ENCODE measurements at regions not wholly inside any gene's neighbourhood (a gene's known extent, or its start where the extent isn't known, plus 50 kb on each side); places are given as distances from the start of the nearest gene placed in this dataset.
A peak's percentile ranks its signal among the peaks of the same experiment; 100 is the strongest.

- no peak for ATAC-seq
- H3K27ac ChIP-seq = peak overlapping the region in 10 of 12 donors; percentile 32 to 90 (median 64)
These were observed 65.9 kb upstream of the HPCAL1 start for GRCh38 chr2:10236571-10237391.

DNA sequence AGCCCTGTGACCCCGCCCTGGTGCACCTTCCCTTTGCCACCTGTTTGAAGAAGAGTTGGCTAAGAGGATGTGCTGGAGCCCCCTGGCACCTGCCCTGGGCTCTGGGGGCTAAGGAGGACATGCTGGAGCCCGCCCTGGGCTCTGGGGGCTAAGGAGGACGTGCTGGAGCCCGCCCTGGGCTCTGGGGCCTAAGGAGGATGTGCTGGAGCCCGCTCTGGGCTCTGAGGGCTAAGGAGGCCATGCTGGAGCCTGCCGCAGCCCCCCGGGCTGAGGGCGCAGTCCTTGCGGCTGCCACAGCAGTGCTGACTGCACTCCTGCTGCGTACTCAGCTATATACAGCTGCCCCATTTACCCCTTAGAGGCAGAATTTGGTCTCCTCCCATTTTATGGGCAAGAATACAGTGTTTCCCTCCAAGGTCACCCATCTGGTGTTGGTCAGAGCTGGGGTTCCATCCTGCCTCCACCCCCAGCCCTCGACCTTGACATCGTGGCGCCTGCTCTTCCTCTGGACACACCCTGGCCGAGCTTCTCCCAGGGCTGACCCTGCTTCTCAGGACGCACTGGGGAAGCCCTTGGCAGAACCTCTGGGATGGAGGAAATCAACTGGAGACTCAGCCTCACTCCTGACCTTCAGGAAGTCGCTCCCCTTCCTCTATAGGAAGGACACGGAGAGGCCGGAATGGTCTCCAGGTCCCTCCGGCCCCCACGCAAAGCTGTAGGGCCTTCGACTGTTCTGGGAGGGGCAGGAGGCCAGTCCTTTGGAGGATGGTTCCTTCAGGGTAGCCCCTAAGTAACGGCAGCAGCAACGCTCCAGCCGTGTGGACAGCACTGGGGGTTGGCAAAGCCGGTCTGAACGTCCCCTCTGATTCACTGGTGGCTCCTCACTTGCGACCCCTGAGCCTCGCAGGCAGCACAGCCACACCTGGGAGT lies 65.0 kb upstream of the HPCAL1 start:
- Histone ChIP-seq H3K27ac (peak overlapping the region in 11 of 12 donors; percentile 32 to 90 (median 62)), H3K27me3 (no peaks in the 10 kb centered on the region), H3K36me3 (no peaks in the 10 kb centered on the region), H3K4me1 (peaks cover 0 to 36% (median 23%) of the 10 kb centered on the region in 12 donors), H3K9me3 (no peaks in the 10 kb centered on the region), H3K4me3 (no peak overlapping the region)
- intact Hi-C loops (cut with DNase I) = loop anchor here in 3 of 10 donors (5.0 to 10.0 kb wide), 2 partner anchors 65 to 167 kb away; partner anchors contain the start of gene HPCAL1 (in 1 of the 3)
- peak; percentile 38 to 91 (median 59) for ATAC-seq
- no peak for TF ChIP-seq POLR2A (IDR thresholded peaks at IDR 0.05)
- no peak for TF ChIP-seq CTCF (IDR thresholded peaks at IDR 0.05)
- 68 to 80% (median 75%) methylated on average over 17 to 28 of the region's 28 CpGs for WGBS, 4 donors
- peak; percentile 39 to 77 (median 50) for DNase-seq

More at GRCh38 chr2:10236571-10237391, 65.9 kb upstream of the HPCAL1 start:
- DNase-seq = peak in 1 of 5 donors; percentile 26
- no peaks in the 10 kb centered on the region for H3K9me3 ChIP-seq
- no peaks in the 10 kb centered on the region for H3K27me3 ChIP-seq
- H3K4me1 ChIP-seq = peaks cover 0 to 36% (median 23%) of the 10 kb centered on the region in 12 donors
- no peaks in the 10 kb centered on the region for H3K36me3 ChIP-seq
- 75 to 96% (median 80%) methylated on average over 6 to 10 of the region's 10 CpGs for WGBS, 4 donors
- no peak overlapping the region for H3K4me3 ChIP-seq
- TF ChIP-seq POLR2A (IDR thresholded peaks at IDR 0.05) = no peak
- no peak for TF ChIP-seq CTCF (IDR thresholded peaks at IDR 0.05)
- intact Hi-C loops (cut with DNase I) = loop anchor here in 3 of 10 donors (5.0 to 10.0 kb wide), 2 partner anchors 66 to 168 kb away; partner anchors contain the start of gene HPCAL1 (in 1 of the 3)

GRCh38 chr2:10238396-10238795 lies 64.3 kb upstream of the HPCAL1 start:
- H3K27me3 ChIP-seq = no peaks in the 10 kb centered on the region
- H3K9me3 ChIP-seq = no peaks in the 10 kb centered on the region
- ATAC-seq = no peak
- peak overlapping the region in 8 of 12 donors; percentile 5 to 85 (median 62) for H3K27ac ChIP-seq
- H3K4me3 ChIP-seq = no peak overlapping the region
- DNase-seq = no peak
- intact Hi-C loops (cut with DNase I) = loop anchor here in 3 of 10 donors (5.0 to 10.0 kb wide), 2 partner anchors 64 to 166 kb away; partner anchors contain the start of gene HPCAL1 (in 1 of the 3)
- H3K36me3 ChIP-seq = no peaks in the 10 kb centered on the region
- TF ChIP-seq CTCF (IDR thresholded peaks at IDR 0.05) (no peak), POLR2A (IDR thresholded peaks at IDR 0.05) (no peak)
- WGBS, 4 donors = 92 to 95% (median 93%) methylated on average over 6 to 7 of the region's 7 CpGs
- peaks cover 0 to 36% (median 23%) of the 10 kb centered on the region in 12 donors for H3K4me1 ChIP-seq
